K562 (cell line): ENCODE measurements at regions not wholly inside any gene's neighbourhood (a gene's known extent, or its start where the extent isn't known, plus 50 kb on each side); places are given as distances from the start of the nearest gene placed in this dataset.
"Not testable (repeated sequence)": the region's sequence is repeated elsewhere in the genome, so short reads cannot be mapped to it uniquely, and the experiment has no call there.

Experiments
- ATAC-seq: fragments of 200-7000 bp; cut with Tn5 transposase; 3 replicates; pipeline ENCODE4 v1.9.1; 2020; ENCODE audit warnings: moderate library complexity
- BruUV-seq: library from RNA; stranded (reverse); fragments of 400-500 nt; replicated peaks from 2 replicates; lab custom pipeline; 2021; lab: Mats Ljungman, UMichigan
- CTCF ChIA-PET: fragments of 300-600 bp; formaldehyde crosslinking; extraction: SDS; loops from one replicate; lab custom pipeline; 2021; ENCODE audit warnings: low intra/inter-chr PET ratio; lab: Yijun Ruan, JAX
- POLR2A ChIA-PET: fragments of 300-600, 350-650 bp; sonication (Branson Sonifier 250); formaldehyde crosslinking; extraction: SDS; loops from one replicate; lab custom pipeline; 2021; ENCODE audit warnings: antibody characterized with exemption, inconsistent platforms; lab: Yijun Ruan, JAX
- DNase-seq, 4 experiments: peaks; one replicate each; pipeline versions ENCODE4 v3.0.0 to v3.0.0-alpha.2; 2011 to 2018; ENCODE audit warnings: low spot score in 3 of 4, mixed read lengths in 3 of 4; ENCODE audit errors: extremely low read depth in 1 of 4
- FAIRE-seq: peaks from 2 replicates; lab custom pipeline; 2011; peaks lifted over from hg19 to GRCh38; lab: Jason Lieb, UNC
- H2AFZ ChIP-seq: 2 replicates; pipeline ENCODE4 v1.6.0; 2011; ENCODE audit warnings: low read depth, low read length, control low read depth, inconsistent platforms
- H3K27ac ChIP-seq: fragments of 200-600 bp; 3 replicates; pipeline ENCODE4 v1.8.0; 2011; ENCODE audit warnings: low read depth, mild to moderate bottlenecking, control low read depth, inconsistent platforms, low read length, moderate library complexity, mixed read lengths; ENCODE audit errors: extremely low read depth
- H3K27me3 ChIP-seq, 2 experiments: fragments of 300-600 bp in 1 of 2; 2 replicates in 1 of 2; 3 replicates in 1 of 2; pipeline versions ENCODE4 v1.6.0 to v1.8.0; 2011; ENCODE audit warnings: inconsistent platforms in 2 of 2, low read length in 2 of 2, mild to moderate bottlenecking in 1 of 2, mixed read lengths in 1 of 2, moderate library complexity in 1 of 2; ENCODE audit not compliant: control insufficient read depth in 2 of 2, insufficient read depth in 2 of 2
- H3K36me3 ChIP-seq: fragments of 300-600 bp; 3 replicates; pipeline ENCODE4 v1.8.0; 2011; ENCODE audit warnings: mild to moderate bottlenecking, low read length, inconsistent platforms; ENCODE audit not compliant: control insufficient read depth, insufficient read depth
- H3K4me1 ChIP-seq, 2 experiments: fragments of 200-600 bp in 1 of 2; replicated peaks in 1 of 2; 2 replicates in 1 of 2; 3 replicates in 1 of 2; pipeline versions ENCODE4 v1.5.1 to v1.8.0; 2011; ENCODE audit warnings: inconsistent platforms in 2 of 2, low read length in 2 of 2, mild to moderate bottlenecking in 1 of 2, mixed read lengths in 1 of 2, moderate library complexity in 1 of 2; ENCODE audit not compliant: control insufficient read depth in 2 of 2, insufficient read depth in 2 of 2
- H3K4me2 ChIP-seq: 2 replicates; pipeline ENCODE4 v1.6.1; 2011; ENCODE audit warnings: low read length, control low read depth, inconsistent platforms, mixed read lengths; ENCODE audit not compliant: insufficient read depth
- H3K4me3 ChIP-seq: fragments of 200-600 bp; sonication (generic), shearing (Covaris generic); 2 replicates; pipeline ENCODE4 v1.5.1; 2016; ENCODE audit warnings: control low read depth, inconsistent platforms
- H3K79me2 ChIP-seq: fragments of 200-600 bp; 3 replicates; pipeline ENCODE4 v1.8.0; 2011; ENCODE audit warnings: low read length, inconsistent platforms; ENCODE audit not compliant: control insufficient read depth, insufficient read depth
- H3K9ac ChIP-seq, 2 experiments: 2 replicates each; pipeline versions ENCODE4 v1.6.0 to v1.6.1; 2011; ENCODE audit warnings: low read depth in 2 of 2, low read length in 2 of 2, control low read depth in 1 of 2, inconsistent platforms in 1 of 2, mild to moderate bottlenecking in 1 of 2, mixed read lengths in 1 of 2; ENCODE audit not compliant: insufficient read depth in 1 of 2
- H3K9me1 ChIP-seq: one replicate; pipeline ENCODE4 v1.6.0; 2011; ENCODE audit warnings: inconsistent platforms, mild to moderate bottlenecking, low read length, moderate library complexity; ENCODE audit not compliant: control insufficient read depth, insufficient read depth
- H3K9me3 ChIP-seq: replicated peaks from 2 replicates; pipeline ENCODE4 v1.5.1; 2011; ENCODE audit warnings: low read depth, low read length, inconsistent platforms; ENCODE audit not compliant: control insufficient read depth, insufficient read depth
- H4K20me1 ChIP-seq: replicated peaks from 2 replicates; pipeline ENCODE4 v1.6.1; 2011; ENCODE audit warnings: low read length, inconsistent platforms, mixed read lengths; ENCODE audit not compliant: control insufficient read depth, insufficient read depth
- E4F1 ChIP-seq: fragments of 250-450 bp; sonication (Bioruptor Pico); IDR thresholded peaks from 2 replicates; pipeline ENCODE4 v1.5.0; 2021; ENCODE audit warnings: mild to moderate bottlenecking, borderline replicate concordance
- KLF13 ChIP-seq: fragments of 450-650 bp; IDR thresholded peaks from 2 replicates; pipeline ENCODE4 v1.6.1; 2016; ENCODE audit warnings: missing genetic modification characterization, low read depth, mild to moderate bottlenecking, missing compliant biosample characterization, moderate library complexity, borderline replicate concordance
- SLC30A9 ChIP-seq: fragments of 250-450 bp; sonication (Bioruptor Pico); IDR thresholded peaks from 2 replicates; pipeline ENCODE4 v1.8.0; 2022; ENCODE audit warnings: mild to moderate bottlenecking, moderate library complexity
- ZNF511 ChIP-seq: sonication (generic); formaldehyde crosslinking; IDR thresholded peaks from 2 replicates; pipeline ENCODE4 v1.8.0; 2022; ENCODE audit warnings: mild to moderate bottlenecking, missing genetic modification reagents
- ZNF696 ChIP-seq: fragments of 250-450 bp; sonication (Bioruptor Pico); conservative IDR thresholded peaks from 2 replicates; pipeline ENCODE4 v1.4.0; 2020; ENCODE audit warnings: mild to moderate bottlenecking, moderate library complexity
- WGBS: fragments of 100-300 bp; shearing (Covaris generic); methylation state at CpG from one replicate; pipeline ENCODE4 v1.1.6; 2016; ENCODE audit warnings: low coverage, mixed read lengths; ENCODE audit not compliant: insufficient coverage; ENCODE audit errors: missing lambda C conversion rate; 5-methylcytosine and 5-hydroxymethylcytosine counted together
- in situ Hi-C: fragments of 300-500 bp; cut with MboI; formaldehyde crosslinking; loops from 4 replicates; pipeline ENCODE4 v1.15.0; 2018; ENCODE audit warnings: inconsistent platforms, mixed read lengths
- intact Hi-C: fragments of 100-400 bp; cut with micrococcal nuclease; formaldehyde crosslinking; loops from 2 replicates; pipeline ENCODE4 v1.14.2; 2022

GRCh38 chr10:2026936-2027335 lies 289.6 kb upstream of the ADARB2 start (continued):
- TF ChIP-seq E4F1 = no peak
- no peak for TF ChIP-seq KLF13
- no peak for TF ChIP-seq ZNF696
- no peak for TF ChIP-seq SLC30A9
- TF ChIP-seq ZNF511 (CRISPR knock-in tag) = no peak

- H3K9me1 ChIP-seq, ATAC-seq, H3K79me2 ChIP-seq, H2AFZ ChIP-seq, H3K9me3 ChIP-seq, BruUV-seq, in situ Hi-C loops, H3K4me1 ChIP-seq, H3K4me2 ChIP-seq, H3K27ac ChIP-seq, intact Hi-C loops, H3K27me3 ChIP-seq, H4K20me1 ChIP-seq, FAIRE-seq, H3K9ac ChIP-seq, H3K36me3 ChIP-seq, H3K4me3 ChIP-seq, CTCF ChIA-PET, DNase-seq, POLR2A ChIA-PET: not testable (repeated sequence)
- 0% methylated on average over 2 of the region's 2 CpGs for WGBS
Observed at GRCh38 chr10:2024750-2025149, 287.4 kb upstream of the ADARB2 start.
